Right lobe of liver (tissue), 4 donors: ENCODE measurements at regions not wholly inside any gene's neighbourhood (a gene's known extent, or its start where the extent isn't known, plus 50 kb on each side); places are given as distances from the start of the nearest gene placed in this dataset.

ENCODE experiments used
- CTCF ChIP-seq, 4 donors: fragments of 200-600 bp in 3 of 4; fragments of 450-650 bp in 1 of 4; IDR thresholded peaks; one replicate each; pipeline versions ENCODE4 v1.5.1 to v1.8.0; 2016 to 2022; ENCODE audit warnings: antibody characterized with exemption in 4 of 4, mild to moderate bottlenecking in 2 of 4
- POLR2A ChIP-seq: fragments of 450-650 bp; IDR thresholded peaks from one replicate; pipeline ENCODE4 v1.6.1; 2017; ENCODE audit warnings: antibody characterized with exemption, mild to moderate bottlenecking
- donor health status: DM: no; HTN: no; CAD: no.
- donor health status: DM: no; HTN: no; CAD: no.
- donor health status: DM: no; HTN: yes; CAD: no.

DNA sequence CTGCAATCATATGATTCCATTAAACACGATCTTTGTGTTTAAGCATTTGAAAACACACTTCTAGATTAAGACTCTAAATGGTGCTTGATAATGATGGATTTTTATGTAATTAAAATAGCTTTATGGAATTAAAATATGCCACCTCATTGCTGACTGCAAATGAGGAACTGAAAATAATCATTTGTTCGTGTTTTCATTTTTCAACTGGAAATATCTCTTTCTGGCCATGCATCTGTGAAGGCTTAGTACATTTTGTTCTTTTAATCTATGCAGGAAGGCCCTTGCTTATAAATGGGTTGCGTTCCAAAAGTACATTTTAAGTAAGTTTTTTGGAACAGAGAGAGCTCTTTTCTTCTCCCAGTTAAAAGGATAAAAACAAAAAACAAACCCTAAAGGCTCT is 125.5 kb downstream of the MC4R start:
- TF ChIP-seq POLR2A (no peak), CTCF (IDR thresholded peaks at IDR 0.05) (no peak)
